ENCODE measurements at regions not wholly inside any gene's neighbourhood (a gene's known extent, or its start where the extent isn't known, plus 50 kb on each side); places are given as distances from the start of the nearest gene placed in this dataset.

GRCh38 chr3:1823867-1824266 lies 274.8 kb upstream of the CNTN4 start:
- H3K27me3 ChIP-seq (ENCODE audit: insufficient read depth, low read length, poor library complexity, severe bottlenecking), result no peaks in the 10 kb centered on the region
- H3K4me3 ChIP-seq (ENCODE audit: low read length, poor library complexity, severe bottlenecking), result no peak overlapping the region
- H3K79me2 ChIP-seq (ENCODE audit: insufficient read depth, low read length), result no peaks in the 10 kb centered on the region
- H3K36me3 ChIP-seq (ENCODE audit: insufficient read depth, low read length), result no peaks in the 10 kb centered on the region
- no peaks in the 10 kb centered on the region for H3F3A ChIP-seq (ENCODE audit: low read depth)
- H3K4me2 ChIP-seq (ENCODE audit: low read depth, low read length, poor library complexity, severe bottlenecking), result no peak overlapping the region
- no peak overlapping the region for H2AFZ ChIP-seq (ENCODE audit: low read length)
- H3K9me2 ChIP-seq (replicated peaks; ENCODE audit: low read depth, low read length), result no peaks in the 10 kb centered on the region
- H3K9ac ChIP-seq (ENCODE audit: low read depth, low read length, poor library complexity, severe bottlenecking), result no peak overlapping the region
- no peaks in the 10 kb centered on the region for H3K4me1 ChIP-seq (ENCODE audit: insufficient read depth, low read length, poor library complexity, severe bottlenecking)
- H3K9me3 ChIP-seq (ENCODE audit: insufficient read depth, low read depth, low read length), result no peaks in the 10 kb centered on the region
- H4K20me1 ChIP-seq (ENCODE audit: insufficient read depth, low read length, poor library complexity, severe bottlenecking), result no peaks in the 10 kb centered on the region
- TF ChIP-seq EZH2phosphoT487 (IDR thresholded peaks at IDR 0.05; ENCODE audit: borderline replicate concordance), result no peak
- TF ChIP-seq, protein P1, sequence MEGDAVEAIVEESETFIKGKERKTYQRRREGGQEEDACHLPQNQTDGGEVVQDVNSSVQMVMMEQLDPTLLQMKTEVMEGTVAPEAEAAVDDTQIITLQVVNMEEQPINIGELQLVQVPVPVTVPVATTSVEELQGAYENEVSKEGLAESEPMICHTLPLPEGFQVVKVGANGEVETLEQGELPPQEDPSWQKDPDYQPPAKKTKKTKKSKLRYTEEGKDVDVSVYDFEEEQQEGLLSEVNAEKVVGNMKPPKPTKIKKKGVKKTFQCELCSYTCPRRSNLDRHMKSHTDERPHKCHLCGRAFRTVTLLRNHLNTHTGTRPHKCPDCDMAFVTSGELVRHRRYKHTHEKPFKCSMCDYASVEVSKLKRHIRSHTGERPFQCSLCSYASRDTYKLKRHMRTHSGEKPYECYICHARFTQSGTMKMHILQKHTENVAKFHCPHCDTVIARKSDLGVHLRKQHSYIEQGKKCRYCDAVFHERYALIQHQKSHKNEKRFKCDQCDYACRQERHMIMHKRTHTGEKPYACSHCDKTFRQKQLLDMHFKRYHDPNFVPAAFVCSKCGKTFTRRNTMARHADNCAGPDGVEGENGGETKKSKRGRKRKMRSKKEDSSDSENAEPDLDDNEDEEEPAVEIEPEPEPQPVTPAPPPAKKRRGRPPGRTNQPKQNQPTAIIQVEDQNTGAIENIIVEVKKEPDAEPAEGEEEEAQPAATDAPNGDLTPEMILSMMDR (conservative IDR thresholded peaks at IDR 0.05; ENCODE audit: low read length), result no peak

DNA sequence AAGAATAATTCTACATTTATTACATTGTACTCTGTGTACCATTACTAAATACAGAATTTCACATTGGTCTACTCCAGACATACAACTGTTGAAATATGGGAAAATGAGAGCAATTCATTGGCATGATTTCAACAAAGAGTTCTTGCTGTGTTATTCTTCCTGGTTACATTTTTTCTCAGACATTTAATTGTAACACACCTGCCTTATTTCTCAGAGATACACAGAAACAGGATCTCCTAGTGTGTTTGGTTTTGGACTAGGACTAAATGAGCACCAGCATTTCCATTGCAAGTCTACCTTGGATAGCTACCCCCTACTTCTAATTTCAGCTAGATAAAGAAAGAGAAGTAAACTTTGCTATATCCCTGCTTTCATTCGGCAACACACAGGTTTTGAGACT lies 274.3 kb upstream of the CNTN4 start:
- Histone ChIP-seq H3K4me2 (ENCODE audit: low read depth, low read length, poor library complexity, severe bottlenecking) (no peak overlapping the region), H3K9ac (ENCODE audit: low read depth, low read length, poor library complexity, severe bottlenecking) (no peak overlapping the region), H3K9me3 (ENCODE audit: insufficient read depth, low read depth, low read length) (no peaks in the 10 kb centered on the region), H3K9me2 (replicated peaks; ENCODE audit: low read depth, low read length) (no peaks in the 10 kb centered on the region), H3K36me3 (ENCODE audit: insufficient read depth, low read length) (no peaks in the 10 kb centered on the region), H3F3A (ENCODE audit: low read depth) (no peaks in the 10 kb centered on the region), H4K20me1 (ENCODE audit: insufficient read depth, low read length, poor library complexity, severe bottlenecking) (no peaks in the 10 kb centered on the region), H3K4me3 (ENCODE audit: low read length, poor library complexity, severe bottlenecking) (no peak overlapping the region), H3K4me1 (ENCODE audit: insufficient read depth, low read length, poor library complexity, severe bottlenecking) (no peaks in the 10 kb centered on the region), H3K79me2 (ENCODE audit: insufficient read depth, low read length) (no peaks in the 10 kb centered on the region), H3K27me3 (ENCODE audit: insufficient read depth, low read length, poor library complexity, severe bottlenecking) (no peaks in the 10 kb centered on the region), H2AFZ (ENCODE audit: low read length) (no peak overlapping the region)
- TF ChIP-seq, protein P1 (conservative IDR thresholded peaks at IDR 0.05; ENCODE audit: low read length), result no peak
- no peak for TF ChIP-seq EZH2phosphoT487 (IDR thresholded peaks at IDR 0.05; ENCODE audit: borderline replicate concordance)

DNA sequence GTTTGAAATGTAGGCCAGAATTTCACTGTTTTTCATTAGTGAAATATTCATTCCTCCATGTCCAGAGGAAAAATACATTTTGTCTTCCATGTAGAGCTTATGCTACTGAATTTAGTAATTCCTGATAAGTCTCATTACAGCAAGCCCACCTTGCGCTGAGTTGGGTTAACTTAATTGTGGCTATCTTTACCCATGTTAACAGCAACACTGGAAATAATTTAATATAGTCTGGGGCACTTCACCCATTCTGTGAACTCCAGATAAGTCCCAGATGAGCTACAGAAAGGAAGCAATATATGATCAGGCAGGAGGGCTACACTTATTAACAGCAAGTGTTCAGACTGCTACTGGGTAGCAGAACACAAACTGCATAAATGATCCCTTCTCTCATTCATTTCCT lies 270.1 kb upstream of the CNTN4 start:
- no peaks in the 10 kb centered on the region for H3K4me1 ChIP-seq (ENCODE audit: insufficient read depth, low read length, poor library complexity, severe bottlenecking)
- H3K27me3 ChIP-seq (ENCODE audit: insufficient read depth, low read length, poor library complexity, severe bottlenecking), result no peaks in the 10 kb centered on the region
- H3K9me2 ChIP-seq (replicated peaks; ENCODE audit: low read depth, low read length), result no peaks in the 10 kb centered on the region
- H3K4me2 ChIP-seq (ENCODE audit: low read depth, low read length, poor library complexity, severe bottlenecking), result no peak overlapping the region
- no peaks in the 10 kb centered on the region for H3K36me3 ChIP-seq (ENCODE audit: insufficient read depth, low read length)
- no peaks in the 10 kb centered on the region for H3K79me2 ChIP-seq (ENCODE audit: insufficient read depth, low read length)
- H3K9ac ChIP-seq (ENCODE audit: low read depth, low read length, poor library complexity, severe bottlenecking), result no peak overlapping the region
- peaks cover 3% of the 10 kb centered on the region; the same call in 1 of the 2 replicates for H3K9me3 ChIP-seq (ENCODE audit: insufficient read depth, low read depth, low read length)
- no peak overlapping the region for H3K4me3 ChIP-seq (ENCODE audit: low read length, poor library complexity, severe bottlenecking)
- TF ChIP-seq EZH2phosphoT487 (IDR thresholded peaks at IDR 0.05; ENCODE audit: borderline replicate concordance), result no peak
- TF ChIP-seq, protein P1 (conservative IDR thresholded peaks at IDR 0.05; ENCODE audit: low read length), result no peak
- H3F3A ChIP-seq (ENCODE audit: low read depth), result no peaks in the 10 kb centered on the region
- no peak overlapping the region for H2AFZ ChIP-seq (ENCODE audit: low read length)
- no peaks in the 10 kb centered on the region for H4K20me1 ChIP-seq (ENCODE audit: insufficient read depth, low read length, poor library complexity, severe bottlenecking)

Measured in Loucy (cell line).